C4-2B (cell line): ENCODE measurements at regions not wholly inside any gene's neighbourhood (a gene's known extent, or its start where the extent isn't known, plus 50 kb on each side); places are given as distances from the start of the nearest gene placed in this dataset.

Experiments
- CTCF ChIP-seq: fragments of 450-650 bp; conservative IDR thresholded peaks from 2 replicates; pipeline ENCODE4 v1.5.1; 2017; ENCODE audit warnings: mild to moderate bottlenecking
- ZFX ChIP-seq: fragments of 450-650 bp; IDR thresholded peaks from 2 replicates; pipeline ENCODE4 v1.6.1; 2017

- no peak for TF ChIP-seq CTCF
- TF ChIP-seq ZFX = no peak
Observed at GRCh38 chr10:21402606-21403083, 122.8 kb downstream of the SKIDA1 start.
